GM10266 (cell line): ENCODE measurements at regions not wholly inside any gene's neighbourhood (a gene's known extent, or its start where the extent isn't known, plus 50 kb on each side); places are given as distances from the start of the nearest gene placed in this dataset.
A peak's percentile ranks its signal among the peaks of the same experiment; 100 is the strongest.

Source experiments
- DNase-seq: peaks from one replicate; pipeline ENCODE4 v3.0.0; 2012; ENCODE audit errors: extremely low spot score
- CTCF ChIP-seq: IDR thresholded peaks from 2 replicates; pipeline ENCODE4 v1.5.1; 2012; ENCODE audit warnings: mild to moderate bottlenecking, low read depth; ENCODE audit not compliant: control insufficient read depth, insufficient read depth; ENCODE audit errors: missing control alignments

- no peak for TF ChIP-seq CTCF
Observed at GRCh38 chr7:17070231-17070708, 188.5 kb upstream of the AGR3 start.

GRCh38 chr7:17071866-17072265 lies 190.1 kb upstream of the AGR3 start:
- peak; percentile 12 for DNase-seq
- no peak for TF ChIP-seq CTCF

More at GRCh38 chr7:17070231-17070708, 188.5 kb upstream of the AGR3 start:
- no peak for DNase-seq

- TF ChIP-seq CTCF: no peak
- no peak for DNase-seq
Observed at GRCh38 chr7:17075601-17076255, 193.9 kb upstream of the AGR3 start.

GRCh38 chr7:17078298-17078697 lies 196.5 kb upstream of the AGR3 start:
- TF ChIP-seq CTCF: no peak
- DNase-seq: no peak

GRCh38 chr7:17083392-17084165 lies 201.8 kb upstream of the AGR3 start:
- no peak for DNase-seq
- TF ChIP-seq CTCF: no peak

- no peak for TF ChIP-seq CTCF
Observed at GRCh38 chr7:17084166-17084475, 202.3 kb upstream of the AGR3 start.

GRCh38 chr7:17085186-17085585 lies 203.4 kb upstream of the AGR3 start:
- no peak for TF ChIP-seq CTCF
- DNase-seq: no peak

More at GRCh38 chr7:17084166-17084475, 202.3 kb upstream of the AGR3 start:
- no peak for DNase-seq
